ENCODE measurements at regions not wholly inside any gene's neighbourhood (a gene's known extent, or its start where the extent isn't known, plus 50 kb on each side); places are given as distances from the start of the nearest gene placed in this dataset.

- TF ChIP-seq, protein P1, sequence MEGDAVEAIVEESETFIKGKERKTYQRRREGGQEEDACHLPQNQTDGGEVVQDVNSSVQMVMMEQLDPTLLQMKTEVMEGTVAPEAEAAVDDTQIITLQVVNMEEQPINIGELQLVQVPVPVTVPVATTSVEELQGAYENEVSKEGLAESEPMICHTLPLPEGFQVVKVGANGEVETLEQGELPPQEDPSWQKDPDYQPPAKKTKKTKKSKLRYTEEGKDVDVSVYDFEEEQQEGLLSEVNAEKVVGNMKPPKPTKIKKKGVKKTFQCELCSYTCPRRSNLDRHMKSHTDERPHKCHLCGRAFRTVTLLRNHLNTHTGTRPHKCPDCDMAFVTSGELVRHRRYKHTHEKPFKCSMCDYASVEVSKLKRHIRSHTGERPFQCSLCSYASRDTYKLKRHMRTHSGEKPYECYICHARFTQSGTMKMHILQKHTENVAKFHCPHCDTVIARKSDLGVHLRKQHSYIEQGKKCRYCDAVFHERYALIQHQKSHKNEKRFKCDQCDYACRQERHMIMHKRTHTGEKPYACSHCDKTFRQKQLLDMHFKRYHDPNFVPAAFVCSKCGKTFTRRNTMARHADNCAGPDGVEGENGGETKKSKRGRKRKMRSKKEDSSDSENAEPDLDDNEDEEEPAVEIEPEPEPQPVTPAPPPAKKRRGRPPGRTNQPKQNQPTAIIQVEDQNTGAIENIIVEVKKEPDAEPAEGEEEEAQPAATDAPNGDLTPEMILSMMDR (conservative IDR thresholded peaks at IDR 0.05 in 1 of 2, IDR thresholded peaks at IDR 0.05 in 1 of 2; ENCODE audit: low read depth in 1 of 2, low read length in 2 of 2): no peak
- no peak for TF ChIP-seq EZH2 (IDR thresholded peaks at IDR 0.05; ENCODE audit: low read length, missing control alignments)
Observed at GRCh38 chr4:125447551-125448290, 133.0 kb downstream of the FAT4 start.

Data from fibroblast of lung (primary cell).